C4-2B (cell line): ENCODE measurements at regions not wholly inside any gene's neighbourhood (a gene's known extent, or its start where the extent isn't known, plus 50 kb on each side); places are given as distances from the start of the nearest gene placed in this dataset.

Experiments used
- ZFX ChIP-seq: fragments of 450-650 bp; IDR thresholded peaks from 2 replicates; pipeline ENCODE4 v1.6.1; 2017
- TF ChIP-seq, protein P1 (sequence below): fragments of 450-650 bp; conservative IDR thresholded peaks from 2 replicates; pipeline ENCODE4 v1.5.1; 2017; ENCODE audit warnings: mild to moderate bottlenecking

DNA sequence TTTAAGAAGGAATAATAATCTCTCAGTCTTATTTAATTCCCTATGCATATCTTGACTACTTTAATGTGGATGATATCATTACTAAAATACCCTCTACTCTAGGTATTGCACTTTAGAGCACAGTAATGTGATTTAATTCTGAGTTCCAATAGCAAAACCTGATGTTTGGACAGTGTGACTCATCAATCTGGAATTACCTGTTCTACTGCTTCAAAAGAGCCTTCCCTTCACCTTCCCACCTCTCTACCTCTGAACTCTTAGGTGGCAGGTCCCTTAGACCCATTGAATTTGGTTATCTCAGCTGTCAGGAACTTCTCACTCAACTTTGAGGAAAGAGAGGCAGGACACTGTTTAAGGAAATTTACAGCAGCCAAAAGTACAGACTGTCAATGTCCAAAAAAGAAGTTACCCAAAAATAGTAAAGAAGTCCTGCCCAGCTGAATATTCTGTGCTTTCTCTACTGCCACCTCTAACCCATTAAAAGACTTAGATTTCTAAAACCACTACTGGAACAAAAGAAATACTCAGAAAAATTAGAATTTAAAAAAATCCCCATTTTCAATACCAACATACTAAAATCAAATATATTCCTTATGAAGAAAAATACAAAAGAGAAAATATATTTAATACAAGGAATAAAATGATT is 123.1 kb upstream of the GPM6A start:
- TF ChIP-seq, protein P1, sequence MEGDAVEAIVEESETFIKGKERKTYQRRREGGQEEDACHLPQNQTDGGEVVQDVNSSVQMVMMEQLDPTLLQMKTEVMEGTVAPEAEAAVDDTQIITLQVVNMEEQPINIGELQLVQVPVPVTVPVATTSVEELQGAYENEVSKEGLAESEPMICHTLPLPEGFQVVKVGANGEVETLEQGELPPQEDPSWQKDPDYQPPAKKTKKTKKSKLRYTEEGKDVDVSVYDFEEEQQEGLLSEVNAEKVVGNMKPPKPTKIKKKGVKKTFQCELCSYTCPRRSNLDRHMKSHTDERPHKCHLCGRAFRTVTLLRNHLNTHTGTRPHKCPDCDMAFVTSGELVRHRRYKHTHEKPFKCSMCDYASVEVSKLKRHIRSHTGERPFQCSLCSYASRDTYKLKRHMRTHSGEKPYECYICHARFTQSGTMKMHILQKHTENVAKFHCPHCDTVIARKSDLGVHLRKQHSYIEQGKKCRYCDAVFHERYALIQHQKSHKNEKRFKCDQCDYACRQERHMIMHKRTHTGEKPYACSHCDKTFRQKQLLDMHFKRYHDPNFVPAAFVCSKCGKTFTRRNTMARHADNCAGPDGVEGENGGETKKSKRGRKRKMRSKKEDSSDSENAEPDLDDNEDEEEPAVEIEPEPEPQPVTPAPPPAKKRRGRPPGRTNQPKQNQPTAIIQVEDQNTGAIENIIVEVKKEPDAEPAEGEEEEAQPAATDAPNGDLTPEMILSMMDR = no peak
- no peak for TF ChIP-seq ZFX
